ENCODE measurements at regions not wholly inside any gene's neighbourhood (a gene's known extent, or its start where the extent isn't known, plus 50 kb on each side); places are given as distances from the start of the nearest gene placed in this dataset.
A peak's percentile ranks its signal among the peaks of the same experiment; 100 is the strongest.

- H3K27ac ChIP-seq, result no peak overlapping the region
These were observed 384.8 kb downstream of the BMP4 start for GRCh38 chr14:53571641-53572328.

GRCh38 chr14:53570411-53571387 lies 385.9 kb downstream of the BMP4 start:
- DNase-seq (no peak), ATAC-seq (no peak)
- Histone ChIP-seq H3K4me1 (no peaks in the 10 kb centered on the region), H3K36me3 (ENCODE audit: insufficient read depth in 1 of 2, low read depth in 1 of 2) (no peaks in the 10 kb centered on the region), H3K9me3 (no peaks in the 10 kb centered on the region), H3K27me3 (ENCODE audit: insufficient read depth in 3 of 3, low read length in 2 of 3) (no peaks in the 10 kb centered on the region), H3K27ac (no peak overlapping the region), H3K4me3 (no peak overlapping the region)
- 65 to 75% (median 66%) methylated on average over 9 of the region's 9 CpGs for WGBS, 3 donors
- TF ChIP-seq, protein P1, sequence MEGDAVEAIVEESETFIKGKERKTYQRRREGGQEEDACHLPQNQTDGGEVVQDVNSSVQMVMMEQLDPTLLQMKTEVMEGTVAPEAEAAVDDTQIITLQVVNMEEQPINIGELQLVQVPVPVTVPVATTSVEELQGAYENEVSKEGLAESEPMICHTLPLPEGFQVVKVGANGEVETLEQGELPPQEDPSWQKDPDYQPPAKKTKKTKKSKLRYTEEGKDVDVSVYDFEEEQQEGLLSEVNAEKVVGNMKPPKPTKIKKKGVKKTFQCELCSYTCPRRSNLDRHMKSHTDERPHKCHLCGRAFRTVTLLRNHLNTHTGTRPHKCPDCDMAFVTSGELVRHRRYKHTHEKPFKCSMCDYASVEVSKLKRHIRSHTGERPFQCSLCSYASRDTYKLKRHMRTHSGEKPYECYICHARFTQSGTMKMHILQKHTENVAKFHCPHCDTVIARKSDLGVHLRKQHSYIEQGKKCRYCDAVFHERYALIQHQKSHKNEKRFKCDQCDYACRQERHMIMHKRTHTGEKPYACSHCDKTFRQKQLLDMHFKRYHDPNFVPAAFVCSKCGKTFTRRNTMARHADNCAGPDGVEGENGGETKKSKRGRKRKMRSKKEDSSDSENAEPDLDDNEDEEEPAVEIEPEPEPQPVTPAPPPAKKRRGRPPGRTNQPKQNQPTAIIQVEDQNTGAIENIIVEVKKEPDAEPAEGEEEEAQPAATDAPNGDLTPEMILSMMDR (IDR thresholded peaks at IDR 0.05), result no peak
- intact Hi-C loops (cut with DNase I), result no loop called here

More at GRCh38 chr14:53571641-53572328, 384.8 kb downstream of the BMP4 start:
- ATAC-seq, result peak in 1 of 4 donors; percentile 26
- no peaks in the 10 kb centered on the region for H3K27me3 ChIP-seq (ENCODE audit: insufficient read depth in 3 of 3, low read length in 2 of 3)
- intact Hi-C loops (cut with DNase I), result no loop called here
- no peak overlapping the region for H3K4me3 ChIP-seq
- H3K36me3 ChIP-seq (ENCODE audit: insufficient read depth in 1 of 2, low read depth in 1 of 2), result no peaks in the 10 kb centered on the region
- 24 to 36% (median 24%) methylated on average over 5 of the region's 5 CpGs for WGBS, 3 donors
- H3K9me3 ChIP-seq, result no peaks in the 10 kb centered on the region
- DNase-seq, result no peak
- TF ChIP-seq, protein P1 (IDR thresholded peaks at IDR 0.05), result no peak
- no peaks in the 10 kb centered on the region for H3K4me1 ChIP-seq

GRCh38 chr14:53569446-53569845 lies 387.2 kb downstream of the BMP4 start:
- Histone ChIP-seq H3K27ac (no peak overlapping the region), H3K9me3 (no peaks in the 10 kb centered on the region), H3K4me3 (no peak overlapping the region), H3K4me1 (no peaks in the 10 kb centered on the region), H3K36me3 (ENCODE audit: insufficient read depth in 1 of 2, low read depth in 1 of 2) (no peaks in the 10 kb centered on the region), H3K27me3 (ENCODE audit: insufficient read depth in 3 of 3, low read length in 2 of 3) (no peaks in the 10 kb centered on the region)
- no peak for DNase-seq
- intact Hi-C loops (cut with DNase I), result no loop called here
- 53 to 69% (median 57%) methylated on average over 2 of the region's 2 CpGs for WGBS, 3 donors
- TF ChIP-seq, protein P1 (IDR thresholded peaks at IDR 0.05), result no peak
- no peak for ATAC-seq

DNA sequence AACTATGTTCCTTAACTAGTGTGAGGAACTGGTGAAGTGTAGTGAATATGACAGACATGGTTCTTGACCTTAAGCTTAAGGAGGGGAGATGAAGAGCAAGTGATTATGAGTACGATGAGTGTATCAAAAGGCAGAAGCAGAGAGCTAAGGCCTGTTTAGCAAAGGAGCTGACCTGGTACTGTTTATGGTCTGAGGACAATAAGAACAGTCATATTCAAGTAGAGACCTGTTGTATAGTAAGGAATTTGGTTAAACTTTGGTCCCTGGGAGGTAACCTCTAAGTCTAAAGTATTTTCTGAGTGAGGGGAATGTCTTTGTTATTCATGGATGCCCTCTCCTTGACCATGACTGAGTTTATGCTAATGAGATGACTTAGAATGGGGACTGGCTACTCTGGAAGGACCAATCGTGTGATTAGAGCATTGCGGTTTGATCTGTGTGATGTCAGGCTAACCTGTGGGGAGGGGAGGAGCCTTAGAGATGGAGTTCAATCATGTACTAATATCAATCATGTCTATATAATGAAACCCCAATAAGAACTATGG lies 389.3 kb downstream of the BMP4 start:
- ATAC-seq (no peak), DNase-seq (no peak)
- Histone ChIP-seq H3K27me3 (ENCODE audit: insufficient read depth in 3 of 3, low read length in 2 of 3) (no peaks in the 10 kb centered on the region), H3K4me3 (no peak overlapping the region), H3K4me1 (no peaks in the 10 kb centered on the region), H3K27ac (no peak overlapping the region), H3K9me3 (peaks cover 11% of the 10 kb centered on the region), H3K36me3 (ENCODE audit: insufficient read depth in 1 of 2, low read depth in 1 of 2) (no peaks in the 10 kb centered on the region)
- intact Hi-C loops (cut with DNase I), result no loop called here
- TF ChIP-seq, protein P1 (IDR thresholded peaks at IDR 0.05), result no peak
- 91 to 98% (median 93%) methylated on average over 3 of the region's 3 CpGs for WGBS, 3 donors

Data from psoas muscle (tissue), 7 donors.